A673 (cell line): ENCODE measurements at regions not wholly inside any gene's neighbourhood (a gene's known extent, or its start where the extent isn't known, plus 50 kb on each side); places are given as distances from the start of the nearest gene placed in this dataset.

Source experiments
- BruUV-seq: library from RNA; stranded (reverse); fragments of 400-500 nt; replicated peaks from 2 replicates; lab custom pipeline; 2021; lab: Mats Ljungman, UMichigan
- CTCF ChIA-PET: fragments of 300-600 bp; sonication (Branson Sonifier 250); formaldehyde crosslinking; loops from one replicate; lab custom pipeline; 2022; ENCODE audit warnings: antibody characterized with exemption; lab: Charles Lee
- POLR2A ChIA-PET: fragments of 300-600 bp; sonication (Branson Sonifier 250); formaldehyde crosslinking; loops from one replicate; lab custom pipeline; 2022; ENCODE audit warnings: antibody characterized with exemption; ENCODE audit not compliant: low non-redundant PET; lab: Charles Lee
- DNase-seq: peaks from one replicate; pipeline ENCODE4 v3.0.0-alpha.2; 2015; ENCODE audit warnings: low spot score
- H3K27ac ChIP-seq: fragments of 200-600 bp; sonication (generic); 2 replicates; pipeline ENCODE4 v1.5.1; 2016; ENCODE audit warnings: mixed run types, low read depth, mild to moderate bottlenecking, mixed read lengths, antibody characterized with exemption, low read length; ENCODE audit not compliant: poor library complexity, severe bottlenecking
- H3K27me3 ChIP-seq: fragments of 200-600 bp; sonication (generic); replicated peaks from 2 replicates; pipeline ENCODE4 v1.6.1; 2017; ENCODE audit warnings: mixed run types, low read depth, mild to moderate bottlenecking, mixed read lengths, antibody characterized with exemption, low read length; ENCODE audit not compliant: insufficient read depth, poor library complexity
- H3K36me3 ChIP-seq: fragments of 200-600 bp; sonication (generic); 2 replicates; pipeline ENCODE4 v1.6.1; 2016; ENCODE audit warnings: mixed run types, mild to moderate bottlenecking, mixed read lengths, antibody characterized with exemption, low read length; ENCODE audit not compliant: insufficient read depth, poor library complexity, severe bottlenecking
- H3K4me1 ChIP-seq: fragments of 200-600 bp; sonication (generic); 2 replicates; pipeline ENCODE4 v1.6.1; 2017; ENCODE audit warnings: mixed run types, mild to moderate bottlenecking, mixed read lengths, antibody characterized with exemption, low read length; ENCODE audit not compliant: insufficient read depth, poor library complexity, severe bottlenecking
- H3K4me3 ChIP-seq: fragments of 200-600 bp; sonication (generic); 2 replicates; pipeline ENCODE4 v1.5.1; 2016; ENCODE audit warnings: low read depth, mixed run types, mild to moderate bottlenecking, mixed read lengths, low read length; ENCODE audit not compliant: poor library complexity, severe bottlenecking
- H3K9me3 ChIP-seq: fragments of 200-600 bp; sonication (generic); 2 replicates; pipeline ENCODE4 v1.6.1; 2016; ENCODE audit warnings: mixed run types, low read depth, mild to moderate bottlenecking, mixed read lengths, antibody characterized with exemption, low read length; ENCODE audit not compliant: poor library complexity, severe bottlenecking
- CTCF ChIP-seq: fragments of 300-800, 200-600 bp; sonication (generic); conservative IDR thresholded peaks from 2 replicates; pipeline ENCODE4 v1.5.1; 2017; ENCODE audit warnings: low read depth, mild to moderate bottlenecking, antibody characterized with exemption, low read length, moderate library complexity, mixed read lengths
- EZH2 ChIP-seq: fragments of 200-600 bp; sonication (generic); IDR thresholded peaks from 2 replicates; pipeline ENCODE4 v1.6.1; 2017; ENCODE audit warnings: borderline replicate concordance, low read depth, mild to moderate bottlenecking, mixed read lengths, antibody characterized with exemption, low read length; ENCODE audit not compliant: poor library complexity, severe bottlenecking
- intact Hi-C: fragments of 100-400 bp; cut with micrococcal nuclease; formaldehyde crosslinking; loops from one replicate; pipeline ENCODE4 v1.10.0; 2022; ENCODE audit not compliant: unreplicated experiment

DNA sequence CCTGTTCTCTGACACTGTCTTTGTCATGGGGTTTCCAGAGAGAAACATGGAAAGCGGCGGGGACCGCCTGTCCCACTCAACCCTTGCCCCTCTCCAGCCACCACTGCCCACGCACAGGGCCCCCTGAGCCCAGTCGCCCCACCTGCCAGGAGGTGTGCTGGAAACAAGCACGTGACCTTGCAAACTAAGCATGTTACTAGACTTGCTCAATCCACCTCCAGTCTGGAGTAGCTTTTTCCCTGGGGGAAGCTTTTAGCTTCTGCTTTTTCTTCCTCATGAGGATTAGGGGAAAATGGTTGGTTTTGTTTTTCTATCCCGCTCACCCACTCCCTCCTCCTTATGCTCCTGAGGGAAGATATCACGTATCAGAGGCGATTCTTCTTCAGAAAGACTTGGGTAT, 105.7 kb downstream of the PLEKHG1 start:
- no peak overlapping the region for H3K4me3 ChIP-seq
- no peak for TF ChIP-seq EZH2
- H3K4me1 ChIP-seq, result peaks cover 3% of the 10 kb centered on the region
- ChIA-PET CTCF (no interaction called here), POLR2A (no interaction called here)
- H3K36me3 ChIP-seq, result no peaks in the 10 kb centered on the region
- no TSS peak for BruUV-seq
- no peak overlapping the region for H3K27ac ChIP-seq
- intact Hi-C loops, result no loop called here
- H3K9me3 ChIP-seq, result no peaks in the 10 kb centered on the region
- H3K27me3 ChIP-seq, result no peaks in the 10 kb centered on the region
- no peak for DNase-seq

DNA sequence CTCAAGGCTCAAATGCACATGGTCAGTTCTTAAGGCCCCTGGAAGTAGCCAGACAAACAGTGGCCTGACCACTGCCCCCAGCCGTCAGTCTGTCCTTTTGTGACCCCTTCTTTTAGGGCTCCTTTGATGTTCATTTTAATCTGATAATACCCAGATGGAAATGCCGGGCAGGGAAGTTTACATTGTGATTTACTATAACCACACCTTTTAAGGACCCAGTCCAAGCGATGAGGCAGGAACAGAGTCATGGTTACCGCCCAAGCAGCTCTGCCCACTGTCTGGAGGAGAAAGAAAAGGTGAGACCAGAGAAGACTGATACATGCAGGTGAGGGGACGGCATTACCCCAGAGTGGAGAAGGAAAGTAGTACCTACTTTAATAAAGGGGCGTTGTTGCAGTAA, 110.6 kb downstream of the PLEKHG1 start:
- ChIA-PET POLR2A (no interaction called here), CTCF (no interaction called here)
- no peak for TF ChIP-seq CTCF
- no peak for TF ChIP-seq EZH2
- no peak for DNase-seq
- H3K27me3 ChIP-seq, result no peaks in the 10 kb centered on the region
- H3K36me3 ChIP-seq, result no peaks in the 10 kb centered on the region
- H3K27ac ChIP-seq, result no peak overlapping the region
- no peaks in the 10 kb centered on the region for H3K9me3 ChIP-seq
- BruUV-seq, result no TSS peak
- peaks cover 11% of the 10 kb centered on the region for H3K4me1 ChIP-seq
- intact Hi-C loops, result no loop called here
- no peak overlapping the region for H3K4me3 ChIP-seq

- Histone ChIP-seq H3K4me1 (peaks cover 11% of the 10 kb centered on the region), H3K4me3 (no peak overlapping the region), H3K36me3 (no peaks in the 10 kb centered on the region), H3K27me3 (no peaks in the 10 kb centered on the region), H3K9me3 (no peaks in the 10 kb centered on the region), H3K27ac (no peak overlapping the region)
- no TSS peak for BruUV-seq
- DNase-seq, result no peak
- POLR2A ChIA-PET, result no interaction called here
- CTCF ChIA-PET, result no interaction called here
- TF ChIP-seq CTCF (no peak), EZH2 (no peak)
- intact Hi-C loops, result no loop called here
These were observed 111.4 kb downstream of the PLEKHG1 start for GRCh38 chr6:150711061-150711460.
